ENCODE measurements at regions not wholly inside any gene's neighbourhood (a gene's known extent, or its start where the extent isn't known, plus 50 kb on each side); places are given as distances from the start of the nearest gene placed in this dataset.
A peak's percentile ranks its signal among the peaks of the same experiment; 100 is the strongest.

GRCh38 chr15:38692789-38693062 is 128.1 kb upstream of the RASGRP1 start:
- peaks cover 2% of the 10 kb centered on the region for H3K9me3 Mint-ChIP-seq
- H3K4me3 Mint-ChIP-seq, result no peak overlapping the region
- H3K36me3 Mint-ChIP-seq, result peaks cover 12% of the 10 kb centered on the region
- peak overlapping the region; percentile 73 for H3K27ac Mint-ChIP-seq
- no peak for ATAC-seq
- no peak for DNase-seq (ENCODE audit: low spot score in 2 of 2)
- H3K4me1 Mint-ChIP-seq, result peaks cover 85% of the 10 kb centered on the region

DNA sequence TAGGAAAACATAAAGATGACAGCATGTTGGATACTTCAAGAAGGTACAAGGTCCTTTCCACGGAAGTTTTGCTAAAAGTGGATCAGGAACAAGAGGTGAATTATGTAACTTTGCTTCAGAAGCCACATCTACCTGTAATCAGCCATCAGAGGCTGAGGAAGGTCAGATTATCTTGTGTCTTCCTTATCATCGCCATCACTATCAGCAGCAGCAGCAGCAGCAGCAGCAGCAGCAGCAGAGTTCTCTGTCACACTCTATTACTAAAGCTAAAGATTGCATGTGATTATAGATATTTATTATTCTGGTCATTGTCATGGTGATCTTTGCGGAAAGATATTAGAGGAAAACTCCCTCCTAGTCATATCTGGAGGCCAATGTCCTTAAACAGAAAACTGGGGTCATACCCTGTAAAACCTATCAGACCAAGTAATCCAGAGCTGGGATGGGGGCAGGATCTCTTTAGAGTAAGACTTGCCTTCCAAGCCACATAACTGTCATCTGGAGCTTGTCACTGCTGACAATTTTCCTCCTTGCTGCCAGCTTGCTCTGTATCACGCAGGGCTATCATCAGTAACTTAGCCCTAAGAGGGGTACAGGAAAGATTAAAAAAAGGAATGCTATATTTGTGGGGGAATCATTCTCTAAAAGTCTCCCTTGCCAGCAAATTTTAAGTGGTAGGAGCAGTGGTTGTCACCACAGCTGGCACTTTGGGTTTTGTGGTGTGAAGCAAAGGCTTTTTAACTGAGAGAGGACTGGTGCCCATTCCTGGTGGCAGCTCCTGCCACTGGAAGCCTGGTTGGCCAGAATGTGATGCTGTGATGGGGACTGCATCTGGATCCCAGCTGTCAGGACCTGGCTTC is 130.9 kb upstream of the RASGRP1 start:
- H3K4me1 Mint-ChIP-seq, result peaks cover 82% of the 10 kb centered on the region
- H3K36me3 Mint-ChIP-seq, result peaks cover 6% of the 10 kb centered on the region
- DNase-seq (ENCODE audit: low spot score in 2 of 2) (no peak), ATAC-seq (peak; percentile 32)
- peaks cover 2% of the 10 kb centered on the region for H3K9me3 Mint-ChIP-seq
- H3K4me3 Mint-ChIP-seq, result peak overlapping the region; percentile 69
- peak overlapping the region; percentile 80 for H3K27ac Mint-ChIP-seq

GRCh38 chr15:38696109-38696727 is 131.6 kb upstream of the RASGRP1 start:
- peak overlapping the region; percentile 80 for H3K27ac Mint-ChIP-seq
- peaks cover 2% of the 10 kb centered on the region for H3K9me3 Mint-ChIP-seq
- peaks cover 6% of the 10 kb centered on the region for H3K36me3 Mint-ChIP-seq
- ATAC-seq (peak; percentile 96), DNase-seq (ENCODE audit: low spot score in 2 of 2) (peak; percentile 49 to 86)
- peaks cover 76% of the 10 kb centered on the region for H3K4me1 Mint-ChIP-seq
- peak overlapping the region; percentile 69 for H3K4me3 Mint-ChIP-seq

GRCh38 chr15:38696790-38697495 is 132.3 kb upstream of the RASGRP1 start:
- Mint-ChIP-seq H3K4me1 (peaks cover 70% of the 10 kb centered on the region), H3K9me3 (peaks cover 2% of the 10 kb centered on the region), H3K36me3 (peaks cover 6% of the 10 kb centered on the region), H3K4me3 (peak overlapping the region; percentile 69), H3K27ac (peak overlapping the region; percentile 80)
- no peak for DNase-seq (ENCODE audit: low spot score in 2 of 2)
- ATAC-seq, result no peak

GRCh38 chr15:38698254-38698653 is 133.6 kb upstream of the RASGRP1 start:
- H3K9me3 Mint-ChIP-seq, result peaks cover 2% of the 10 kb centered on the region
- H3K4me1 Mint-ChIP-seq, result peaks cover 67% of the 10 kb centered on the region
- DNase-seq (ENCODE audit: low spot score in 2 of 2) (peak in 1 of 2 donors; percentile 57), ATAC-seq (no peak)
- peaks cover 6% of the 10 kb centered on the region for H3K36me3 Mint-ChIP-seq
- peak overlapping the region; percentile 69 for H3K4me3 Mint-ChIP-seq
- H3K27ac Mint-ChIP-seq, result peak overlapping the region; percentile 80

- peaks cover 6% of the 10 kb centered on the region for H3K36me3 Mint-ChIP-seq
- peak; percentile 58 for ATAC-seq
- peaks cover 55% of the 10 kb centered on the region for H3K4me1 Mint-ChIP-seq
- H3K9me3 Mint-ChIP-seq, result no peaks in the 10 kb centered on the region
- peak overlapping the region; percentile 69 for H3K4me3 Mint-ChIP-seq
- H3K27ac Mint-ChIP-seq, result peak overlapping the region; percentile 80
- peak; percentile 54 to 81 for DNase-seq (ENCODE audit: low spot score in 2 of 2)
Observed at GRCh38 chr15:38699633-38700230, 135.1 kb upstream of the RASGRP1 start.

DNA sequence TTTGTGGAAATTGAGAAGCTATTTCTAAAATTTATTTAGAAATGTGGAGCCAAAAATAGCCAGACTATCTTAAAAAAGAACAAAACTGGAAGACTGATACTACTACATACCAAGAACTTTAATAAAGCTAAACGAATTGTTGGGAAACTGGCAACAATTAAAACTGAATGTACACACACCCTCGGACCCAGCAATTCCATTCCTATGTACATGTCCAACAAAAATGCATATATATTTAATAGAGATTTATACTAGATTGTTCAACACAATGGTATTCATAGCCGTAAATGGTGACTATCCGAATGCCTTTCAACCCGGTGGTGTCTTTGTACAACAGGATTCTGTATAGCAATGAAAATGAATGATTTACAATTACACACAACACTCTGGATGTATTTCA is 136.5 kb upstream of the RASGRP1 start:
- H3K4me3 Mint-ChIP-seq, result no peak overlapping the region
- DNase-seq (ENCODE audit: low spot score in 2 of 2) (no peak), ATAC-seq (no peak)
- no peak overlapping the region for H3K27ac Mint-ChIP-seq
- H3K4me1 Mint-ChIP-seq, result peaks cover 48% of the 10 kb centered on the region
- H3K9me3 Mint-ChIP-seq, result no peaks in the 10 kb centered on the region
- peaks cover under 1% of the 10 kb centered on the region for H3K36me3 Mint-ChIP-seq

GRCh38 chr15:38702178-38702912 is 137.7 kb upstream of the RASGRP1 start:
- Mint-ChIP-seq H3K4me1 (peaks cover 36% of the 10 kb centered on the region), H3K4me3 (no peak overlapping the region)

DNA sequence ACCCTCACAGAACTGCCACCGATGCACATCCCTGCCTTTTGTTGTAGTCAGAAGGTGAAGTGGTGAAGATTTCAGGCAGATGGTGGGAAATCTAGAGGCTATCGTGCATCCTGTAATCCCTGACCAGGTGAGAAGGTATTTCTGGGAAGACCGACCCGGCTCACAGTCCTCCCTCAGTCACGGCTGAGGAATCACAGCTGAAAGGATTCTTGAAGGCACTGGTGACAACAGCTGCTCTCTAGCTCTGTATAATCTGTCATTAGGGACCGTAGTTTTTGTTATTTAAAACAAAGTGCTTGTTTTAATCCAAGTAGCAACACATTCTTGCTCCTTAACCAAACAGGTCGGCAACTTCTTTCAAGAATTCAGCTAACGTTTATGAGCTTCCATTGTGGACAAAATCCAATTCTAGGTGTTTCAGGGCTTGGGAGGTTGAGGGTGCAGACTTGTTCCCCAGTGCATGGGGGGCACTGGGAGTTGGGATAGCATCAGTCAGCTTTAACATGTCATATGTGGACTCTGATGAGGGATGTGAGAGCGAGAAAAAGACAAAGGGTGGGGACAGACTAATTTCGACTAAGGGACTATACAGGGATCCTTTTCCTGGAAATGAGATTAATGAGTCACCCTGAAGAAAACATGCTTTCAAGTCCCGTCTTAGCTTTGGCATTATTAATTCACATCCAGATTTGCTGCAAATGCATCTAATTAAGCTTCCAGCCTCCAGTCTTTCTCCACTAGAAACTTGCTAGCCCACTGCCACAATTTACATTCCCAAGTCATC is 141.0 kb upstream of the RASGRP1 start:
- no peak for DNase-seq (ENCODE audit: low spot score in 2 of 2)
- no peaks in the 10 kb centered on the region for H3K9me3 Mint-ChIP-seq
- peak; percentile 51 for ATAC-seq
- no peak overlapping the region for H3K4me3 Mint-ChIP-seq
- H3K36me3 Mint-ChIP-seq, result no peaks in the 10 kb centered on the region
- peaks cover 7% of the 10 kb centered on the region for H3K4me1 Mint-ChIP-seq
- H3K27ac Mint-ChIP-seq, result no peak overlapping the region

More at GRCh38 chr15:38702178-38702912, 137.7 kb upstream of the RASGRP1 start:
- no peak for DNase-seq (ENCODE audit: low spot score in 2 of 2)
- no peak overlapping the region for H3K27ac Mint-ChIP-seq
- H3K36me3 Mint-ChIP-seq, result no peaks in the 10 kb centered on the region
- no peaks in the 10 kb centered on the region for H3K9me3 Mint-ChIP-seq
- ATAC-seq, result no peak

DNA sequence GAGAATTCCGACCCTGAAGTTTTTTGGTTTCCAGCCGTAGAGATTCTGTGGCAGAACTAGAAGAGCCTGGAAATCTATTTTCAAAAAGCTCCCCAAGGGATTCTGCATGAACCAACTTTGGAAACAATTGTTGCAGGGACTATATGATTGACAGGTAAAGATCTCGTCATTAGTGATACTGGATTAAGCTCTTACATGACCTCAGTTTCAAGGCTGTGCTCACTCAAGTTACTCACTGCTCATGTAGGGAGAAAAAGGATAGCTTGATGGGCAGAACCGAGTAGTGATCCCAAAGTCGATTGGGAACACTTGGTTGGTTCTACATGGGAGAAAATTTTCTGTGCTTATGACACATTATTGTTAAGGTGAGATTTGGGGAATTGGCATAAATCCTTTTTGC is 142.3 kb upstream of the RASGRP1 start:
- ATAC-seq (no peak), DNase-seq (ENCODE audit: low spot score in 2 of 2) (no peak)
- Mint-ChIP-seq H3K36me3 (no peaks in the 10 kb centered on the region), H3K27ac (no peak overlapping the region), H3K4me1 (peaks cover 7% of the 10 kb centered on the region), H3K4me3 (no peak overlapping the region), H3K9me3 (no peaks in the 10 kb centered on the region)

DNA sequence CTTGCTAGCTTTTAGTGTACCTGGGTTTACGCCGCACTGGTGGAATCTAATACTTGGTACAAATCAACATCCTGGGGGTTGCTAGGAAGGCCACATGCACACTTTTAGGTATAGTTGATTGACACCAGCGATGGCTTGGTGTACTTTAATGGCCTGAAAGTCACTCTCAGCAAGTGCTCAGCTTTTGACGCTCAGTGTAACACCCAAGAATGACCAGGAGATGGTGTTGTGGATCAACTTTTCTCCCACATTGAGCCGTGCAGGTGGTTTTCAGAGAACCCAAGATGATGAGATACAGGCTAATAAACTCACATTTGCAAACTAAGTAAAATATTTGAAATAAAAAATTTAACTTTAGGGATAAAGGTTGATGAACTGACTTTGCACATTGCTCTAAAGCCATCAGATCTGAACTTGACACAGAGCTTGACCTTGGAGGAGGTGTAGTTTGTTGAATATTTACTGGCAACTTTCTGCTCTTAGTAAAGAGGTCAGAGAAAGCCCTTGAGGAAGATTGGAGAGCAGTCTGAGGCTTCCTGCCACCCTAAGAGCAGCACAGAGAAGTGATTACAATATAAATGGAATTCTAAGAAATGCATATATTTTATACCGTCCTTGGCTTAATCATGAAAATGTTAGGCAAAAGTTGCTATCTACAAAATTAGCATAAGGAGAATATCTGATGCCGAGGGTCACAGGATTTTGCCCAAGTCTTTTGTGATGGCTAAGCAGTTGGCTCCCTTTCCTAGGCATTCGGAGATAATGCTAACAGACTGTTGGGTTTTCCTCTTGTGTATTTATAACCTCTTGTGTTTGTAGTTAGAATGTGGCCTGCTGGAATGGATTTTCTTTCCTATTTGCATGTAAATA is 143.4 kb upstream of the RASGRP1 start:
- H3K4me3 Mint-ChIP-seq, result no peak overlapping the region
- no peaks in the 10 kb centered on the region for H3K9me3 Mint-ChIP-seq
- DNase-seq (ENCODE audit: low spot score in 2 of 2), result no peak
- peak; percentile 78 for ATAC-seq
- H3K27ac Mint-ChIP-seq, result no peak overlapping the region
- H3K36me3 Mint-ChIP-seq, result no peaks in the 10 kb centered on the region
- peaks cover 7% of the 10 kb centered on the region for H3K4me1 Mint-ChIP-seq

DNA sequence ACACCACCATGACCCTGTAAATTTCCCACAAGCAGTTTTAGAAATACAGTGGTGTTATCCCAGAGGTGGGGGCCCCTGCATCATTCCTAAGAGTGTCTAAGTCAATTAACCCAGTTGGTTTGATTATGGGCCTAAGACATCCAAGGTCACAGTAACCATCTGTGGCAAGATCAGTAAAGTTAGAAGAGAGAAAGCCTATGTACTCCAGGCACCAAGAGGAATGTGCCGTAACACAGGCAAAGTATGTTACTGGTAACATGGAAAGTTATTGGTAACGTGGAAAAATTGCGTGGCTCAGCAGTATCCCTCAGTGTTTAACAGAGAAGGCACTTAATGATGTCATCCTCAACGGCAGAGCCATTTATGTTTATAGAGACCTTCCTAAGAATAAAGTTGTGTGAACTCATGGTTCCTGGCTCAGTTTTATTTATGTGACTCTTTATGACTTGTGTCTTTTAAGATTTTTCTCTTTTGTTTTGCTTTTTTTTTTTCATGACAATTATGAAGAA is 144.1 kb upstream of the RASGRP1 start:
- ATAC-seq, result no peak
- no peak for DNase-seq (ENCODE audit: low spot score in 2 of 2)
- H3K4me1 Mint-ChIP-seq, result peaks cover 7% of the 10 kb centered on the region
- H3K4me3 Mint-ChIP-seq, result no peak overlapping the region
- no peak overlapping the region for H3K27ac Mint-ChIP-seq
- peaks cover 5% of the 10 kb centered on the region for H3K36me3 Mint-ChIP-seq
- H3K9me3 Mint-ChIP-seq, result no peaks in the 10 kb centered on the region

GRCh38 chr15:38709196-38709595 is 144.6 kb upstream of the RASGRP1 start:
- H3K4me3 Mint-ChIP-seq, result no peak overlapping the region
- peaks cover 5% of the 10 kb centered on the region for H3K36me3 Mint-ChIP-seq
- ATAC-seq, result no peak
- H3K4me1 Mint-ChIP-seq, result peaks cover 7% of the 10 kb centered on the region
- no peak overlapping the region for H3K27ac Mint-ChIP-seq
- no peaks in the 10 kb centered on the region for H3K9me3 Mint-ChIP-seq
- DNase-seq (ENCODE audit: low spot score in 2 of 2), result no peak

All from stimulated activated effector memory CD8-positive, alpha-beta T cell treated with anti-CD3 and anti-CD28 coated beads, Interleukin-12 subunit alpha, Interleukin-12 subunit beta, amount 100 ng/mL, for 72 hours (primary cell).